ENCODE measurements at regions not wholly inside any gene's neighbourhood (a gene's known extent, or its start where the extent isn't known, plus 50 kb on each side); places are given as distances from the start of the nearest gene placed in this dataset. TPM values are rescaled to one million over a fixed set of nuclear protein-coding genes. Genes with fewer than 3 reads are reported as not detected.

DNA sequence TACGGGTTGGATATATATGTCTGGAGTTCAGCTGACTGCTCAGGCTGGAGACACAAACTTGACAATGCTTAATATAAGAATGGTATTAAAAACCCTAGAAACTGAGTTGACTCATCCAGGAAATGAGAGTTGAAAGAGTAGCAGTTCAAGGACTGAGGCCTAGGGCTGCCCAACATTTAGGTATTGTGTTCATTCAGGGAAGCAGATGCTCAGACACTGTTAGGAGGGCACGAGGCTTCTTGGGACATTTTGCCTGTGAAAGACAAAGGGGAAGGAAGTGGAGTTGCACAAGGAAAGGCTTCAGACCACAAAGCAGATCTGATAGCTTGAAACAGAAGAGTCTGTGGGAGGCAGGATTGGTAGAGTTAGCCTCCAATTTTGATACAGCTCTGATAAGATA lies 52.0 kb upstream of the HS3ST1 start:
- DNase-seq = no peak

Small RNAs in the stretch of these regions (small RNA-seq; reads per million reads assigned to genes)
- gene RF00026 (not detected), gene RNU6-578P (not detected)

Data from occipital lobe (tissue), 2 donors.